Small intestine (tissue), 7 donors: ENCODE measurements at regions not wholly inside any gene's neighbourhood (a gene's known extent, or its start where the extent isn't known, plus 50 kb on each side); places are given as distances from the start of the nearest gene placed in this dataset.

Source experiments
- DNase-seq, 2 donors: peaks; one replicate each; pipeline versions ENCODE4 v3.0.0 to v3.0.0-alpha.2; 2013
- FAIRE-seq: peaks from 2 replicates; lab custom pipeline; 2012; peaks lifted over from hg19 to GRCh38; lab: Jason Lieb, UNC
- H3K27ac ChIP-seq, 3 donors: one replicate each; pipeline ENCODE4 v1.5.1; 2013; ENCODE audit warnings: low read length in 2 of 3, mild to moderate bottlenecking in 2 of 3, control low read depth in 1 of 3, inconsistent platforms in 1 of 3, low read depth in 1 of 3, moderate library complexity in 1 of 3
- H3K27me3 ChIP-seq, 3 donors: one replicate each; pipeline ENCODE4 v1.6.1; 2013; ENCODE audit warnings: low read length in 3 of 3, inconsistent platforms in 1 of 3; ENCODE audit not compliant: control insufficient read depth in 3 of 3, insufficient read depth in 3 of 3
- H3K36me3 ChIP-seq, 3 donors: one replicate each; pipeline ENCODE4 v1.6.1; 2013; ENCODE audit warnings: low read length in 3 of 3, inconsistent platforms in 1 of 3, low read depth in 1 of 3, mild to moderate bottlenecking in 1 of 3, moderate library complexity in 1 of 3; ENCODE audit not compliant: control insufficient read depth in 3 of 3, insufficient read depth in 2 of 3
- H3K4me1 ChIP-seq, 3 donors: one replicate each; pipeline ENCODE4 v1.6.1; 2013; ENCODE audit warnings: low read length in 2 of 3, inconsistent platforms in 1 of 3, low read depth in 1 of 3, mild to moderate bottlenecking in 1 of 3, moderate library complexity in 1 of 3; ENCODE audit not compliant: control insufficient read depth in 3 of 3, insufficient read depth in 2 of 3
- H3K4me3 ChIP-seq, 3 donors: one replicate each; pipeline ENCODE4 v1.5.1; 2013; ENCODE audit warnings: low read length in 3 of 3, control low read depth in 1 of 3, inconsistent platforms in 1 of 3, low read depth in 1 of 3, mild to moderate bottlenecking in 1 of 3, moderate library complexity in 1 of 3
- H3K9me3 ChIP-seq, 2 donors: one replicate each; pipeline ENCODE4 v1.6.1; 2013; ENCODE audit warnings: low read depth in 1 of 2, low read length in 1 of 2; ENCODE audit not compliant: control insufficient read depth in 2 of 2, insufficient read depth in 1 of 2
- WGBS, 3 donors: extraction: QIAGEN DNeasy Blood & Tissue Kit; methylation state at CpG; one replicate each; pipeline ENCODE4 v1.1.7; 2013; 5-methylcytosine and 5-hydroxymethylcytosine counted together
- donor health status: healthy with polysubstance abuse.
- donor health status: control.
- donor health status: control.
- donor health status: Bipolar disorder and iron deficiency.
- donor health status: healthy.

- Histone ChIP-seq H3K27ac (no peak overlapping the region), H3K27me3 (no peaks in the 10 kb centered on the region), H3K9me3 (no peaks in the 10 kb centered on the region), H3K36me3 (no peaks in the 10 kb centered on the region), H3K4me1 (no peaks in the 10 kb centered on the region), H3K4me3 (no peak overlapping the region)
- DNase-seq = no peak
- WGBS, 3 donors = 54 to 62% (median 58%) methylated on average over 1 of the region's 1 CpG
- no peak for FAIRE-seq
Observed at GRCh38 chr18:41783879-41784278, 171.2 kb upstream of the PIK3C3 start.

GRCh38 chr18:41783065-41783818 is 171.8 kb upstream of the PIK3C3 start:
- no peak overlapping the region for H3K27ac ChIP-seq
- 61 to 73% (median 65%) methylated on average over 5 of the region's 5 CpGs for WGBS, 3 donors
- H3K4me3 ChIP-seq = no peak overlapping the region
- H3K27me3 ChIP-seq = no peaks in the 10 kb centered on the region
- no peaks in the 10 kb centered on the region for H3K36me3 ChIP-seq
- no peaks in the 10 kb centered on the region for H3K4me1 ChIP-seq
- no peaks in the 10 kb centered on the region for H3K9me3 ChIP-seq
- DNase-seq = no peak
- FAIRE-seq = no peak

GRCh38 chr18:41771973-41772372 is 183.1 kb upstream of the PIK3C3 start:
- 55 to 74% (median 65%) methylated on average over 1 of the region's 1 CpG for WGBS, 3 donors
- no peak for FAIRE-seq

DNA sequence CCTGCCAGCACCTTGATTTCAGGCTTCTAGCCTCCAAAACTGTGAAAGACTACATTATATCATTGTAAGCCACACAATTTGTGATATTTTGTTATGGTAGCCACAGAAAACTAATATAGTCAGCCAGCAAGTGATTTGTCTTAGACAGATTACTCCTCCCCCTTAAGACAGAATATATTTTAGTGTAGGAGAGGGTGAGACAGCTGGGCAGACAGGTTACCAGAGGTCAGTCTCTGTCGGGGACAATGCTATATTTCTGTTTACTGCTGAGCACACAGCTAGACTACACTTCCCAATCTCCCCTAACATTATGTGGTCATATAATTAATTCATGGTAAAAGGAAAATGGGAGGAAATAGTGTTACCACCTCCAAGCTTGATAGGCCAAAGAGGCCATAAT is 185.8 kb upstream of the PIK3C3 start:
- no peak overlapping the region for H3K27ac ChIP-seq
- H3K36me3 ChIP-seq = no peaks in the 10 kb centered on the region
- DNase-seq = no peak
- 48 to 63% (median 61%) methylated on average over 1 of the region's 1 CpG for WGBS, 3 donors
- H3K4me1 ChIP-seq = no peaks in the 10 kb centered on the region
- H3K4me3 ChIP-seq = no peak overlapping the region
- no peak for FAIRE-seq
- peaks cover 0 to 3% (median 0%) of the 10 kb centered on the region in 3 donors for H3K27me3 ChIP-seq
- no peaks in the 10 kb centered on the region for H3K9me3 ChIP-seq

More at GRCh38 chr18:41771973-41772372, 183.1 kb upstream of the PIK3C3 start:
- Histone ChIP-seq H3K27me3 (no peaks in the 10 kb centered on the region), H3K4me1 (no peaks in the 10 kb centered on the region), H3K36me3 (no peaks in the 10 kb centered on the region), H3K9me3 (no peaks in the 10 kb centered on the region), H3K27ac (no peak overlapping the region), H3K4me3 (no peak overlapping the region)
- no peak for DNase-seq

- 38 to 65% (median 41%) methylated on average over 2 of the region's 2 CpGs for WGBS, 3 donors
- Histone ChIP-seq H3K27ac (no peak overlapping the region), H3K4me3 (no peak overlapping the region), H3K27me3 (peaks cover 0 to 3% (median 0%) of the 10 kb centered on the region in 3 donors), H3K9me3 (no peaks in the 10 kb centered on the region), H3K4me1 (no peaks in the 10 kb centered on the region), H3K36me3 (no peaks in the 10 kb centered on the region)
- no peak for FAIRE-seq
- no peak for DNase-seq
Observed at GRCh38 chr18:41768467-41768866, 186.6 kb upstream of the PIK3C3 start.

- Histone ChIP-seq H3K9me3 (no peaks in the 10 kb centered on the region), H3K27ac (no peak overlapping the region), H3K27me3 (peaks cover 0 to 3% (median 0%) of the 10 kb centered on the region in 3 donors), H3K4me1 (no peaks in the 10 kb centered on the region), H3K36me3 (no peaks in the 10 kb centered on the region), H3K4me3 (no peak overlapping the region)
- FAIRE-seq (no peak), DNase-seq (peak in 1 of 2 donors; percentile 36)
- 48 to 52% (median 49%) methylated on average over 4 of the region's 4 CpGs for WGBS, 3 donors
Observed at GRCh38 chr18:41767960-41768359, 187.1 kb upstream of the PIK3C3 start.

- FAIRE-seq (no peak), DNase-seq (no peak)
- Histone ChIP-seq H3K4me1 (no peaks in the 10 kb centered on the region), H3K27me3 (peaks cover 0 to 3% (median 0%) of the 10 kb centered on the region in 3 donors), H3K4me3 (no peak overlapping the region), H3K9me3 (no peaks in the 10 kb centered on the region), H3K27ac (no peak overlapping the region), H3K36me3 (no peaks in the 10 kb centered on the region)
- WGBS, 3 donors = 51 to 72% (median 55%) methylated on average over 3 of the region's 3 CpGs
Observed at GRCh38 chr18:41765460-41765859, 189.6 kb upstream of the PIK3C3 start.

DNA sequence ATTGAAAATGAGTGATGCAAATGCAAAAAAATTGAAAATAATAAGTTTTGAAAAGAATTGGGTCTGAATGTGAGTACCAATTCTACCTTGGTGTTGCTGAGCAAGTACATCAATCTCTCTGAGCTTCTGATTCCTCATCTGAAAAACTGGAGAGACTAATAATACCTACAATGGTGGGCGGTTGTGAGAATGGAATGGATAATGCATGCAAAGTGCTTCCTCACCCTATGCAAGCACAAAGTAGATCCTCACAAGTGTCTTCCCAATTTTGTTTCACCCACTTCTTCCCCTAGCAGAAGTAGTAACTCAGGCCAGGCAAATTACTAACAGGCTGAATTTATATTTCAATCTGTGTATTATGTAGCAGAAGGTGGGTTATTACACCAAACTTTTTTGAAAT is 191.7 kb upstream of the PIK3C3 start:
- 88 to 100% (median 94%) methylated on average over 1 of the region's 1 CpG for WGBS, 3 donors
- no peaks in the 10 kb centered on the region for H3K9me3 ChIP-seq
- FAIRE-seq (no peak), DNase-seq (no peak)
- H3K4me3 ChIP-seq = no peak overlapping the region
- H3K36me3 ChIP-seq = no peaks in the 10 kb centered on the region
- H3K27me3 ChIP-seq = peaks cover 0 to 3% (median 0%) of the 10 kb centered on the region in 3 donors
- no peaks in the 10 kb centered on the region for H3K4me1 ChIP-seq
- H3K27ac ChIP-seq = no peak overlapping the region
